Lung (tissue), 11 donors: ENCODE measurements at regions not wholly inside any gene's neighbourhood (a gene's known extent, or its start where the extent isn't known, plus 50 kb on each side); places are given as distances from the start of the nearest gene placed in this dataset.

Source experiments
- ATAC-seq: fragments of 200-7000 bp; cut with Tn5 transposase; one replicate; pipeline ENCODE4 v1.9.1; 2020; ENCODE audit warnings: moderate number of reproducible peaks; ENCODE audit not compliant: insufficient read depth, low FRiP score
- DNase-seq, 3 donors: peaks; one replicate each; pipeline ENCODE4 v3.0.0-alpha.2; 2013 to 2017
- H3K27ac ChIP-seq, 2 donors: one replicate each; pipeline ENCODE4 v1.5.1; 2013; ENCODE audit warnings: mild to moderate bottlenecking in 2 of 2, moderate library complexity in 2 of 2, control low read depth in 1 of 2, inconsistent platforms in 1 of 2, low read depth in 1 of 2, low read length in 1 of 2
- H3K27me3 ChIP-seq, 3 donors: one replicate each; pipeline ENCODE4 v1.5.1; 2013; ENCODE audit warnings: low read length in 2 of 3; ENCODE audit not compliant: control insufficient read depth in 3 of 3, insufficient read depth in 3 of 3
- H3K36me3 ChIP-seq, 4 donors: one replicate each; pipeline ENCODE4 v1.5.1; 2013; ENCODE audit warnings: low read length in 4 of 4, mild to moderate bottlenecking in 1 of 4, moderate library complexity in 1 of 4; ENCODE audit not compliant: control insufficient read depth in 4 of 4, insufficient read depth in 4 of 4
- H3K4me1 ChIP-seq, 5 donors: one replicate each; pipeline ENCODE4 v1.5.1; 2013; ENCODE audit warnings: low read length in 5 of 5, mild to moderate bottlenecking in 2 of 5, moderate library complexity in 1 of 5; ENCODE audit not compliant: control insufficient read depth in 5 of 5, insufficient read depth in 5 of 5
- H3K4me3 ChIP-seq: one replicate; pipeline ENCODE4 v1.5.1; 2013; ENCODE audit warnings: mild to moderate bottlenecking, control low read depth, moderate library complexity
- H3K9ac ChIP-seq, 2 donors: one replicate each; pipeline ENCODE4 v1.5.1; 2013; ENCODE audit warnings: low read length in 2 of 2, control low read depth in 1 of 2; ENCODE audit not compliant: insufficient read depth in 1 of 2
- H3K9me3 ChIP-seq, 4 donors: one replicate each; pipeline ENCODE4 v1.5.1; 2013; ENCODE audit warnings: low read length in 3 of 4, mild to moderate bottlenecking in 1 of 4, moderate library complexity in 1 of 4; ENCODE audit not compliant: control insufficient read depth in 4 of 4, insufficient read depth in 3 of 4
- CTCF ChIP-seq: IDR thresholded peaks from 2 replicates; pipeline ENCODE4 v1.5.1; 2012; ENCODE audit warnings: mild to moderate bottlenecking; ENCODE audit errors: control extremely low read depth, extremely low read depth
- WGBS, 2 donors: extraction: QIAGEN DNeasy Blood & Tissue Kit; methylation state at CpG; one replicate each; pipeline ENCODE4 v1.1.7; 2013; 5-methylcytosine and 5-hydroxymethylcytosine counted together
- donor health status: control.
- donor health status: control.
- donor health status: Bipolar disorder and iron deficiency.
- donor health status: healthy.
- donor health status: DM: yes; HTN: yes; CAD: no.

- Histone ChIP-seq H3K9ac (no peak overlapping the region), H3K27ac (peak overlapping the region in 1 of 2 donors; percentile 53), H3K9me3 (no peaks in the 10 kb centered on the region), H3K4me1 (peaks cover 0 to 33% (median 16%) of the 10 kb centered on the region in 5 donors), H3K4me3 (no peak overlapping the region), H3K27me3 (no peaks in the 10 kb centered on the region), H3K36me3 (no peaks in the 10 kb centered on the region)
- 67 to 79% methylated on average over 1 of the region's 1 CpG for WGBS, 2 donors
- ATAC-seq, result no peak
- no peak for DNase-seq
- no peak for TF ChIP-seq CTCF
These were observed 116.7 kb upstream of the PLCL2 start for GRCh38 chr3:16768014-16768413.

- no peaks in the 10 kb centered on the region for H3K27me3 ChIP-seq
- no peak for TF ChIP-seq CTCF
- H3K4me3 ChIP-seq, result no peak overlapping the region
- H3K36me3 ChIP-seq, result no peaks in the 10 kb centered on the region
- H3K27ac ChIP-seq, result peak overlapping the region in 1 of 2 donors; percentile 84
- H3K9ac ChIP-seq, result no peak overlapping the region
- H3K9me3 ChIP-seq, result no peaks in the 10 kb centered on the region
- ATAC-seq (no peak), DNase-seq (peak; percentile 47 to 68 (median 63))
- 54 to 74% methylated on average over 1 of the region's 1 CpG for WGBS, 2 donors
- H3K4me1 ChIP-seq, result peaks cover 0 to 33% (median 16%) of the 10 kb centered on the region in 5 donors
These were observed 115.8 kb upstream of the PLCL2 start for GRCh38 chr3:16768956-16769355.

GRCh38 chr3:16769525-16769924 is 115.2 kb upstream of the PLCL2 start:
- DNase-seq (no peak), ATAC-seq (no peak)
- Histone ChIP-seq H3K9me3 (no peaks in the 10 kb centered on the region), H3K4me3 (no peak overlapping the region), H3K4me1 (peaks cover 0 to 33% (median 16%) of the 10 kb centered on the region in 5 donors), H3K36me3 (no peaks in the 10 kb centered on the region), H3K27me3 (no peaks in the 10 kb centered on the region), H3K27ac (peak overlapping the region in 1 of 2 donors; percentile 84), H3K9ac (no peak overlapping the region)
- no peak for TF ChIP-seq CTCF
- WGBS, 2 donors, result 75 to 89% methylated on average over 4 of the region's 4 CpGs

- Histone ChIP-seq H3K27me3 (no peaks in the 10 kb centered on the region), H3K4me3 (no peak overlapping the region), H3K27ac (peak overlapping the region in 1 of 2 donors; percentile 84), H3K9ac (no peak overlapping the region), H3K9me3 (no peaks in the 10 kb centered on the region), H3K4me1 (peaks cover 0 to 33% (median 16%) of the 10 kb centered on the region in 5 donors), H3K36me3 (no peaks in the 10 kb centered on the region)
- no peak for TF ChIP-seq CTCF
- ATAC-seq (no peak), DNase-seq (peak; percentile 21 to 40 (median 24))
- 67 to 70% methylated on average over 5 of the region's 5 CpGs for WGBS, 2 donors
These were observed 114.7 kb upstream of the PLCL2 start for GRCh38 chr3:16770021-16770420.
